ENCODE measurements at regions not wholly inside any gene's neighbourhood (a gene's known extent, or its start where the extent isn't known, plus 50 kb on each side); places are given as distances from the start of the nearest gene placed in this dataset.

- Histone ChIP-seq H3K27me3 (no peaks in the 10 kb centered on the region), H3K36me3 (no peaks in the 10 kb centered on the region), H3K4me1 (peaks cover 0 to 13% (median 6%) of the 10 kb centered on the region in 4 donors), H3K4me3 (no peak overlapping the region), H3K27ac (no peak overlapping the region), H3K9me3 (no peaks in the 10 kb centered on the region)
- DNase-seq, result no peak
- WGBS, 2 donors, result 94 to 96% methylated on average over 5 of the region's 5 CpGs
- TF ChIP-seq POLR2AphosphoS5 (IDR thresholded peaks at IDR 0.05) (no peak), EP300 (IDR thresholded peaks at IDR 0.05) (no peak), POLR2A (IDR thresholded peaks at IDR 0.05) (no peak)
- TF ChIP-seq, protein P1, sequence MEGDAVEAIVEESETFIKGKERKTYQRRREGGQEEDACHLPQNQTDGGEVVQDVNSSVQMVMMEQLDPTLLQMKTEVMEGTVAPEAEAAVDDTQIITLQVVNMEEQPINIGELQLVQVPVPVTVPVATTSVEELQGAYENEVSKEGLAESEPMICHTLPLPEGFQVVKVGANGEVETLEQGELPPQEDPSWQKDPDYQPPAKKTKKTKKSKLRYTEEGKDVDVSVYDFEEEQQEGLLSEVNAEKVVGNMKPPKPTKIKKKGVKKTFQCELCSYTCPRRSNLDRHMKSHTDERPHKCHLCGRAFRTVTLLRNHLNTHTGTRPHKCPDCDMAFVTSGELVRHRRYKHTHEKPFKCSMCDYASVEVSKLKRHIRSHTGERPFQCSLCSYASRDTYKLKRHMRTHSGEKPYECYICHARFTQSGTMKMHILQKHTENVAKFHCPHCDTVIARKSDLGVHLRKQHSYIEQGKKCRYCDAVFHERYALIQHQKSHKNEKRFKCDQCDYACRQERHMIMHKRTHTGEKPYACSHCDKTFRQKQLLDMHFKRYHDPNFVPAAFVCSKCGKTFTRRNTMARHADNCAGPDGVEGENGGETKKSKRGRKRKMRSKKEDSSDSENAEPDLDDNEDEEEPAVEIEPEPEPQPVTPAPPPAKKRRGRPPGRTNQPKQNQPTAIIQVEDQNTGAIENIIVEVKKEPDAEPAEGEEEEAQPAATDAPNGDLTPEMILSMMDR (IDR thresholded peaks at IDR 0.05), result no peak
- intact Hi-C loops (cut with DNase I), result loop anchor here (5.0 kb wide), 1 partner anchor 788 kb away; the partner anchor contains the start of gene KLF4
These were observed 580.8 kb downstream of the ACTL7B start for GRCh38 chr9:108274971-108275370.

DNA sequence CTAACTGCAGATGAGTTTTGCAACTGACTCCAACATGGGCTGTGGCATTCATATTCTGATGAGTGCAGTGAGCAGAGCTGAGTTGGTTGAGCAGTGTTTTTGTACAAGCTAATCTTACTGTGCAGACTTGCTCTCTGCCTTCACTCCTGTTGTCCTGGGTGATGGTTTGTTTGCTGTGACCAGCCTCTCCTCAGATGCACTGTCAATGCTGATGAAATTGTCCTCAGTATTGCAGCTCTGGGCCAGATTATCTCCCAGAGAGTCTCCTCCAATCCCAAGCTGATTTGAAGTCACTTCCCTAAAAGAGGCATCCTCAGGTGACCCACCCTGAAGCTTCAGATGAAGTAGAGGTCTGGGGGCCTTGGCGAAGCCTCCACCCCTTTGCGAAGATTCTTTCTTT is 581.8 kb downstream of the ACTL7B start:
- H3K27me3 ChIP-seq, result no peaks in the 10 kb centered on the region
- no peak overlapping the region for H3K27ac ChIP-seq
- no peak for DNase-seq
- intact Hi-C loops (cut with DNase I), result loop anchor here (5.0 kb wide), 1 partner anchor 787 kb away; the partner anchor contains the start of gene KLF4
- no peak overlapping the region for H3K4me3 ChIP-seq
- TF ChIP-seq POLR2A (IDR thresholded peaks at IDR 0.05) (no peak), POLR2AphosphoS5 (IDR thresholded peaks at IDR 0.05) (no peak)
- H3K4me1 ChIP-seq, result peaks cover 0 to 15% (median 6%) of the 10 kb centered on the region in 4 donors
- H3K36me3 ChIP-seq, result no peaks in the 10 kb centered on the region
- H3K9me3 ChIP-seq, result no peaks in the 10 kb centered on the region
- WGBS, 2 donors, result 96 to 99% methylated on average over 2 of the region's 2 CpGs

- TF ChIP-seq, protein P1 (IDR thresholded peaks at IDR 0.05), result peak in 3 of 4 experiments; percentile 44 to 69 (median 50)
- no peak for TF ChIP-seq EP300 (IDR thresholded peaks at IDR 0.05)
- Histone ChIP-seq H3K27me3 (no peaks in the 10 kb centered on the region), H3K27ac (peak overlapping the region; percentile 23 to 50 (median 35)), H3K4me1 (peaks cover 0 to 15% (median 6%) of the 10 kb centered on the region in 4 donors), H3K9me3 (no peaks in the 10 kb centered on the region), H3K4me3 (peak overlapping the region in 2 of 4 donors; percentile 2 to 18), H3K36me3 (no peaks in the 10 kb centered on the region)
- DNase-seq, result peak; percentile 72
- intact Hi-C loops (cut with DNase I), result loop anchor here (1.0 to 5.0 kb wide), 2 partner anchors 521 to 785 kb away; partner anchors contain the start of gene KLF4
- 10 to 47% methylated on average over 7 of the region's 7 CpGs for whole genome bisulfite sequencing, 2 donors
These were observed 583.4 kb downstream of the ACTL7B start for GRCh38 chr9:108272349-108272899.

DNA sequence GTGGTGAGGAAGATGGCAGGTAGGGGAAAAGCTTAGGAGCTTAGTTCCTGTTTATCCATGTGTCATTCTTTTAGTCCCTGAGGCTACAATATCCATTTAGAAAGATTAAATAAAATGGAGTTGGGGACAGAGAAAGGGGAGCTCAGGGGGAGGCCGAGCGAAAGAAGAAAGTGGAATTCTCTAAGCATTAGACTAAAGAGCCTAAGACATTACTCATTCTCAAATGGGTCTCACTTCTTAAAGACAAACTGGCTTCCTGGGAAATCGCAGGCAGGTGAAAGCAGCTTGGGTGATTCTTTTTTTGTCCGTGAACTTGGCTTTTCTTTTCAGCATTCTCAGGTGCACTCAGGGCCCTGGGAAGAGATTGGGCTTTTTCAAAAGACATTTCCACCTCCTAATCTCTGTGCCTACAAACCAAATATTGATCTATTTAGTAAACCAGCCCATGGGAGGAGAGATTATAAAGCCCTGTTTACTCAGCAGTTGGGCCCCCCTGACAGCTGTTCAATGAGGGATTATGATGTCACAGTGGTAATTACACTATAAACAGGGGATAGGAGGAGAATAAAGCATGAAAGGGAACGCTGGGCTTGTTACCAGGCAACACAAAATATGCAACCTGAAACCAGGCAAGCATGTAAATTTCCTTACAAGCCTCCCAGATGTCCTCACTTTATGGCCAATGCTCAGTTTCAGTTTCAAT is 584.0 kb downstream of the ACTL7B start:
- 17 to 53% methylated on average over 5 of the region's 5 CpGs for WGBS, 2 donors
- Histone ChIP-seq H3K9me3 (no peaks in the 10 kb centered on the region), H3K4me1 (peaks cover 0 to 15% (median 6%) of the 10 kb centered on the region in 4 donors), H3K4me3 (peak overlapping the region in 2 of 4 donors; percentile 2 to 18), H3K36me3 (no peaks in the 10 kb centered on the region), H3K27me3 (no peaks in the 10 kb centered on the region), H3K27ac (peak overlapping the region in 3 of 4 donors; percentile 23 to 50 (median 35))
- no peak for DNase-seq
- intact Hi-C loops (cut with DNase I), result loop anchor here (1.0 to 5.0 kb wide), 2 partner anchors 520 to 784 kb away; partner anchors contain the start of gene KLF4
- TF ChIP-seq POLR2AphosphoS5 (IDR thresholded peaks at IDR 0.05), result peak in 1 of 4 donors; percentile 9
- TF ChIP-seq EP300 (IDR thresholded peaks at IDR 0.05), result no peak
- TF ChIP-seq, protein P1 (IDR thresholded peaks at IDR 0.05), result no peak

DNA sequence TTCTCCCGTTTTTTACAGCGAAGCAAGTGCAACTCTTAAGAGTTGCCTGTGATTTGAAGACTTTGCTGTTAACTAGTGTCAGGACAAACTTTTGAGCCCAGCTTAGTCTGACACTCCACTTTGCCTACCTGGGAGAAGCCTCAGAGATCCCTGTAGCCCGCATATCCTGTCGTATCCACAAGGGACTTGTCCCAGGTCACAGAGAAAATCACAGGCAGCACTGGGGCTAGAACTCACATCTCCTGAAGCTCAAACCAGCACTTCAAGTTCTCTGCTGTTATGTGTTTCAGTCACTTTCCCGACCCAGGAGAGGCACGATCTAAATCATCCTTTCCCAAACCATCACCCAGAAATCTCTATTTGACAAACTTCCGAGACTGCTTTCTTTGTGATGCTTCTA is 584.5 kb downstream of the ACTL7B start:
- H3K27me3 ChIP-seq, result no peaks in the 10 kb centered on the region
- TF ChIP-seq, protein P1 (IDR thresholded peaks at IDR 0.05), result no peak
- TF ChIP-seq POLR2AphosphoS5 (IDR thresholded peaks at IDR 0.05) (no peak), POLR2A (IDR thresholded peaks at IDR 0.05) (no peak), EP300 (IDR thresholded peaks at IDR 0.05) (no peak)
- no peaks in the 10 kb centered on the region for H3K9me3 ChIP-seq
- H3K27ac ChIP-seq, result no peak overlapping the region
- no peak for DNase-seq
- no peaks in the 10 kb centered on the region for H3K36me3 ChIP-seq
- H3K4me1 ChIP-seq, result peaks cover 0 to 15% (median 6%) of the 10 kb centered on the region in 4 donors
- intact Hi-C loops (cut with DNase I), result loop anchor here (5.0 kb wide), 1 partner anchor 784 kb away; the partner anchor contains the start of gene KLF4
- no peak overlapping the region for H3K4me3 ChIP-seq
- whole genome bisulfite sequencing, 2 donors, result 76 to 88% methylated on average over 7 of the region's 7 CpGs
